ENCODE measurements at regions not wholly inside any gene's neighbourhood (a gene's known extent, or its start where the extent isn't known, plus 50 kb on each side); places are given as distances from the start of the nearest gene placed in this dataset.

- no peak overlapping the region for H3K27ac ChIP-seq (ENCODE audit: low read length)
- no peaks in the 10 kb centered on the region for H3K79me2 ChIP-seq (ENCODE audit: insufficient read depth, low read length)
- no peak overlapping the region for H2AFZ ChIP-seq (ENCODE audit: low read depth, low read length)
- H4K20me1 ChIP-seq (ENCODE audit: insufficient read depth, low read length): no peaks in the 10 kb centered on the region
- no peak overlapping the region for H3K9ac ChIP-seq (ENCODE audit: low read depth, low read length)
- no peak overlapping the region for H3K4me2 ChIP-seq (ENCODE audit: insufficient read depth, low read length)
- no peaks in the 10 kb centered on the region for H3K36me3 ChIP-seq (ENCODE audit: insufficient read depth, low read length)
- ATAC-seq (ENCODE audit: insufficient read depth, low read depth) (no peak), DNase-seq (no peak)
- H3K9me3 ChIP-seq (ENCODE audit: insufficient read depth, low read length, severe bottlenecking): peaks cover 4% of the 10 kb centered on the region
- no peaks in the 10 kb centered on the region for H3K27me3 ChIP-seq (ENCODE audit: insufficient read depth, low read length, poor library complexity)
- no peak overlapping the region for H3K4me3 ChIP-seq (ENCODE audit: low read depth in 1 of 2, low read length in 2 of 2)
- TF ChIP-seq EZH2 (IDR thresholded peaks at IDR 0.05; ENCODE audit: borderline replicate concordance, low read depth, low read length, severe bottlenecking): no peak
- TF ChIP-seq, protein P1, sequence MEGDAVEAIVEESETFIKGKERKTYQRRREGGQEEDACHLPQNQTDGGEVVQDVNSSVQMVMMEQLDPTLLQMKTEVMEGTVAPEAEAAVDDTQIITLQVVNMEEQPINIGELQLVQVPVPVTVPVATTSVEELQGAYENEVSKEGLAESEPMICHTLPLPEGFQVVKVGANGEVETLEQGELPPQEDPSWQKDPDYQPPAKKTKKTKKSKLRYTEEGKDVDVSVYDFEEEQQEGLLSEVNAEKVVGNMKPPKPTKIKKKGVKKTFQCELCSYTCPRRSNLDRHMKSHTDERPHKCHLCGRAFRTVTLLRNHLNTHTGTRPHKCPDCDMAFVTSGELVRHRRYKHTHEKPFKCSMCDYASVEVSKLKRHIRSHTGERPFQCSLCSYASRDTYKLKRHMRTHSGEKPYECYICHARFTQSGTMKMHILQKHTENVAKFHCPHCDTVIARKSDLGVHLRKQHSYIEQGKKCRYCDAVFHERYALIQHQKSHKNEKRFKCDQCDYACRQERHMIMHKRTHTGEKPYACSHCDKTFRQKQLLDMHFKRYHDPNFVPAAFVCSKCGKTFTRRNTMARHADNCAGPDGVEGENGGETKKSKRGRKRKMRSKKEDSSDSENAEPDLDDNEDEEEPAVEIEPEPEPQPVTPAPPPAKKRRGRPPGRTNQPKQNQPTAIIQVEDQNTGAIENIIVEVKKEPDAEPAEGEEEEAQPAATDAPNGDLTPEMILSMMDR (IDR thresholded peaks at IDR 0.05; ENCODE audit: borderline replicate concordance, extremely low read depth, low read length, poor library complexity, severe bottlenecking): no peak
- H3K4me1 ChIP-seq (ENCODE audit: insufficient read depth, low read length): no peaks in the 10 kb centered on the region
These were observed 176.5 kb downstream of the DLL1 start for GRCh38 chr6:170114187-170114945.

GRCh38 chr6:170113141-170113540 is 177.7 kb downstream of the DLL1 start:
- Histone ChIP-seq H3K36me3 (ENCODE audit: insufficient read depth, low read length) (no peaks in the 10 kb centered on the region), H3K27me3 (ENCODE audit: insufficient read depth, low read length, poor library complexity) (no peaks in the 10 kb centered on the region), H2AFZ (ENCODE audit: low read depth, low read length) (no peak overlapping the region), H3K9me3 (ENCODE audit: insufficient read depth, low read length, severe bottlenecking) (peaks cover 4% of the 10 kb centered on the region), H3K4me3 (ENCODE audit: low read depth in 1 of 2, low read length in 2 of 2) (no peak overlapping the region), H3K9ac (ENCODE audit: low read depth, low read length) (no peak overlapping the region), H4K20me1 (ENCODE audit: insufficient read depth, low read length) (no peaks in the 10 kb centered on the region), H3K4me2 (ENCODE audit: insufficient read depth, low read length) (no peak overlapping the region), H3K79me2 (ENCODE audit: insufficient read depth, low read length) (no peaks in the 10 kb centered on the region), H3K27ac (ENCODE audit: low read length) (no peak overlapping the region), H3K4me1 (ENCODE audit: insufficient read depth, low read length) (no peaks in the 10 kb centered on the region)
- DNase-seq (no peak), ATAC-seq (ENCODE audit: insufficient read depth, low read depth) (no peak)
- TF ChIP-seq, protein P1 (IDR thresholded peaks at IDR 0.05; ENCODE audit: borderline replicate concordance, extremely low read depth, low read length, poor library complexity, severe bottlenecking): no peak
- TF ChIP-seq EZH2 (IDR thresholded peaks at IDR 0.05; ENCODE audit: borderline replicate concordance, low read depth, low read length, severe bottlenecking): no peak

DNA sequence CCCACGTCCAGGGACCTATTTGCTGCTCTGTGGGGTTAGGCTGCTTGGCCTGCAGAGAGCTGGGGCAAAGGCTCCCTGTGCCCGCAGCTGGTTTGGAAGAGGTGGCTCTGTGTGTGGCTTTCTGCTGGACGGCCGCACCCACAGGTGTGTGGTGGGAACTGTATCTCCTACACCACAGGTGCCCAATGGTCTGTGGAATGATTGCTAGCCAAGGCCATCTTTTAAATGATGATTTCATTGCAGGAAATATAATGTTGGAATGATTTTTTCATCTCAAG is 178.4 kb downstream of the DLL1 start:
- Histone ChIP-seq H4K20me1 (ENCODE audit: insufficient read depth, low read length) (no peaks in the 10 kb centered on the region), H3K9ac (ENCODE audit: low read depth, low read length) (no peak overlapping the region), H3K79me2 (ENCODE audit: insufficient read depth, low read length) (no peaks in the 10 kb centered on the region), H2AFZ (ENCODE audit: low read depth, low read length) (no peak overlapping the region), H3K9me3 (ENCODE audit: insufficient read depth, low read length, severe bottlenecking) (peaks cover 4% of the 10 kb centered on the region), H3K27ac (ENCODE audit: low read length) (no peak overlapping the region), H3K36me3 (ENCODE audit: insufficient read depth, low read length) (no peaks in the 10 kb centered on the region), H3K4me2 (ENCODE audit: insufficient read depth, low read length) (no peak overlapping the region), H3K4me1 (ENCODE audit: insufficient read depth, low read length) (no peaks in the 10 kb centered on the region), H3K4me3 (ENCODE audit: low read depth in 1 of 2, low read length in 2 of 2) (no peak overlapping the region), H3K27me3 (ENCODE audit: insufficient read depth, low read length, poor library complexity) (no peaks in the 10 kb centered on the region)
- no peak for TF ChIP-seq EZH2 (IDR thresholded peaks at IDR 0.05; ENCODE audit: borderline replicate concordance, low read depth, low read length, severe bottlenecking)
- TF ChIP-seq, protein P1 (IDR thresholded peaks at IDR 0.05; ENCODE audit: borderline replicate concordance, extremely low read depth, low read length, poor library complexity, severe bottlenecking): no peak
- no peak for ATAC-seq (ENCODE audit: insufficient read depth, low read depth)
- DNase-seq: no peak

All from DND-41 (cell line).